ENCODE measurements at regions not wholly inside any gene's neighbourhood (a gene's known extent, or its start where the extent isn't known, plus 50 kb on each side); places are given as distances from the start of the nearest gene placed in this dataset.

- DNase-seq = no peak
Observed at GRCh38 chr15:70342554-70343548, 245.1 kb upstream of the TLE3 start.

- DNase-seq = no peak
Observed at GRCh38 chr15:70342141-70342540, 244.4 kb upstream of the TLE3 start.

GRCh38 chr15:70341566-70341965 lies 243.8 kb upstream of the TLE3 start:
- DNase-seq = no peak

- no peak for DNase-seq
Observed at GRCh38 chr15:70340494-70340870, 242.8 kb upstream of the TLE3 start.

GRCh38 chr15:70339571-70340493 lies 242.1 kb upstream of the TLE3 start:
- no peak for DNase-seq

GRCh38 chr15:70337277-70338186 lies 239.8 kb upstream of the TLE3 start:
- no peak for DNase-seq

- DNase-seq = no peak
Observed at GRCh38 chr15:70336425-70337009, 238.8 kb upstream of the TLE3 start.

GRCh38 chr15:70334286-70334685 lies 236.6 kb upstream of the TLE3 start:
- no peak for DNase-seq

- no peak for DNase-seq
Observed at GRCh38 chr15:70329179-70329578, 231.5 kb upstream of the TLE3 start.

GRCh38 chr15:70328679-70329115 lies 231.0 kb upstream of the TLE3 start:
- DNase-seq = no peak

GRCh38 chr15:70327856-70328678 lies 230.3 kb upstream of the TLE3 start:
- no peak for DNase-seq

- DNase-seq = no peak
Observed at GRCh38 chr15:70327328-70327855, 229.7 kb upstream of the TLE3 start.

GRCh38 chr15:70324001-70324974 lies 226.6 kb upstream of the TLE3 start:
- DNase-seq = no peak

GRCh38 chr15:70323111-70323851 lies 225.6 kb upstream of the TLE3 start:
- no peak for DNase-seq

GRCh38 chr15:70322051-70322668 lies 224.4 kb upstream of the TLE3 start:
- no peak for DNase-seq

GRCh38 chr15:70321172-70321819 lies 223.6 kb upstream of the TLE3 start:
- no peak for DNase-seq

- no peak for DNase-seq
Observed at GRCh38 chr15:70320482-70320881, 222.8 kb upstream of the TLE3 start.

GRCh38 chr15:70320077-70320476 lies 222.4 kb upstream of the TLE3 start:
- no peak for DNase-seq
